GOT3 (cell line): ENCODE measurements at regions not wholly inside any gene's neighbourhood (a gene's known extent, or its start where the extent isn't known, plus 50 kb on each side); places are given as distances from the start of the nearest gene placed in this dataset.

ENCODE experiments used
- DNase-seq: peaks from one replicate; lab custom pipeline; 2025; ENCODE audit warnings: mixed read lengths; lab: John Stamatoyannopoulos, UW

- DNase-seq, result no peak
Observed at GRCh38 chr11:119520966-119521365, 98.0 kb upstream of the THY1 start.

GRCh38 chr11:119520400-119520799, 97.4 kb upstream of the THY1 start:
- no peak for DNase-seq

GRCh38 chr11:119519796-119520195, 96.8 kb upstream of the THY1 start:
- DNase-seq, result no peak

- no peak for DNase-seq
Observed at GRCh38 chr11:119518746-119519730, 96.1 kb upstream of the THY1 start.

- DNase-seq, result no peak
Observed at GRCh38 chr11:119515771-119516400, 92.9 kb upstream of the THY1 start.

GRCh38 chr11:119513806-119514170, 90.8 kb upstream of the THY1 start:
- no peak for DNase-seq

- no peak for DNase-seq
Observed at GRCh38 chr11:119513131-119513805, 90.3 kb upstream of the THY1 start.

GRCh38 chr11:119512369-119512768, 89.4 kb upstream of the THY1 start:
- no peak for DNase-seq

- DNase-seq, result no peak
Observed at GRCh38 chr11:119511614-119512306, 88.8 kb upstream of the THY1 start.

- no peak for DNase-seq
Observed at GRCh38 chr11:119509969-119510401, 87.0 kb upstream of the THY1 start.

GRCh38 chr11:119509282-119509841, 86.4 kb upstream of the THY1 start:
- no peak for DNase-seq

- DNase-seq, result no peak
Observed at GRCh38 chr11:119506436-119506835, 83.5 kb upstream of the THY1 start.

- no peak for DNase-seq
Observed at GRCh38 chr11:119505861-119506260, 82.9 kb upstream of the THY1 start.

- DNase-seq, result no peak
Observed at GRCh38 chr11:119505071-119505470, 82.1 kb upstream of the THY1 start.

GRCh38 chr11:119504371-119504770, 81.4 kb upstream of the THY1 start:
- no peak for DNase-seq

GRCh38 chr11:119501777-119502405, 78.9 kb upstream of the THY1 start:
- no peak for DNase-seq

- no peak for DNase-seq
Observed at GRCh38 chr11:119497717-119498116, 74.7 kb upstream of the THY1 start.

GRCh38 chr11:119496997-119497396, 74.0 kb upstream of the THY1 start:
- no peak for DNase-seq

GRCh38 chr11:119496469-119496868, 73.5 kb upstream of the THY1 start:
- no peak for DNase-seq

GRCh38 chr11:119493712-119494111, 70.7 kb upstream of the THY1 start:
- no peak for DNase-seq
